GM19240 (cell line): ENCODE measurements at regions not wholly inside any gene's neighbourhood (a gene's known extent, or its start where the extent isn't known, plus 50 kb on each side); places are given as distances from the start of the nearest gene placed in this dataset.

Experiments used
- DNase-seq: peaks from one replicate; pipeline ENCODE4 v3.0.0; 2011; ENCODE audit warnings: low spot score; ENCODE audit not compliant: insufficient read length

DNA sequence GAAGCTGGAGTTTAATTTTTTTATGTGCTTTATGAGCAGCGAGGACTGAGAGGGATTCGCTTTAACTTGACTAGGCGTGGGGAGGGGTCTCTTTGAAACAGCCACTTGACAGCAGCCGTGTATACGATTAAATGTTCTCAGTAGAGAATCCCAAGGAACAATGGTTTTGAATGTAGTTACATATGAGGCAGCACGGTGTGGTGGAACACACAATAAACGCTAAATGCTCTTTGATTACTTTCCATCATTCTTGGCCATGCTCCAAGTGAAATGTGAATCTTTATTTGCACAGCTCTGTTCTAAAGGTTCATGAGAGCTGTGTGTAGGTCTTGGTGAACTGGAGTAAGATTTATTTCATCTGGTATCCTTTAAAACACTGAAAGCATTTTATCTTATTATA is 251.4 kb upstream of the TGFBR2 start:
- no peak for DNase-seq

- no peak for DNase-seq
Measured at GRCh38 chr3:30355622-30356021, 250.8 kb upstream of the TGFBR2 start.

DNA sequence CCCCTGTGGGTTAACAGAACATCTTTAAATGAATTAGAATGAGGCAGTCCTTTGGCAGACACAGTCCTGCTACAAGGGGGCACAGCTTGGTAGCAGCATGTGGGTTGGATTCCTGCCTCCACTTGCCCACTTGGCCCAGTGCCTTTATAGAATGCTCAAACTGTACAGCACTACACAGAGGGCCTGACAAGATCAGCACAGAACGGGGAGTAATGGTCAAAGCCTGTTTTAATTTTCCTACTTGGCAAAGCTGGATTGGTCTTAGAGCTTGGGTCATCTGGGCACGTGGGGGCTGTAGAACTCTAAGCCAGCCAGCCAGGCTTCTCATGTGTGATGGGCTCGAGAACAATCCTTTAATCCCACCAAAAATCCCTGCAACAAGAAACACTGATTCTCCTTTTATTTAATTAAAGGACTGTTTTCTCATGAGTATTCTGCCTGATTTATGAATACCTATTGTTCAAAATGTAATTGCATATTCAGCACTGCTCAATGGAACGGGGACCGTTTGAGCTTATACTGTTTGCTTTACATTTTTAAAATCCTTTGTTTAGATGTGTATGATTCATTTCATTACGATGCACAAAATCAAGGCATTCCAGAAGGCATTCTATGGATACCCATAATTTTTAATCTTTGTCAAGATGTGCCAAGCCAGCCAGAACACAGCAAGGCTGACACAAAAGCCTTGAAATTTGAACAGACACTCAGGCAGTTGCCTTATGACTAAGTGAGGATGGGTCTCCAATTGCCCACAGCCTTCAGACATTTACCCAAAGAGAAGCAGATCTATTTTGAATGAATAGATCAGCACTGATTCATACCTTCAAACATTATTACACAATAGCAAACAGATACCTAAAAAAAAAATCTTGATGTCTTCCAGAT is 249.3 kb upstream of the TGFBR2 start:
- DNase-seq = no peak

DNA sequence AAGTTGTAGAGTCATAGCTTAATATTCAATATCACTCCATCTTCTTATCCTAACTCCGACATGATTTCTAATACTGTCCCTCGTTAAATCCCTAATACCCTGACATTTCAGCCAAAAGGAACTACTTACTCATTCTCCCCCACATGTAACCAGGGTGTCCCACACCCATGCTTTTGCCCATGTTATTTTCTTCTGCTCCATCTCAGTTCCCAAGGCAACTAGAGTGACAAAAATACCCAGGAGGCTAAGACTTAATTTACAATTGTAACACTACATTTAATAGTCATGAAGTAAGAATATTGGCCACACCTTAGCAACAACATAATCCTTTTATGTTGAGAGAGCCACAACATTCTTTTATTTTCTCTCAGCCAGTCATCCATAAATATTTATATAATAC is 248.5 kb upstream of the TGFBR2 start:
- no peak for DNase-seq

DNA sequence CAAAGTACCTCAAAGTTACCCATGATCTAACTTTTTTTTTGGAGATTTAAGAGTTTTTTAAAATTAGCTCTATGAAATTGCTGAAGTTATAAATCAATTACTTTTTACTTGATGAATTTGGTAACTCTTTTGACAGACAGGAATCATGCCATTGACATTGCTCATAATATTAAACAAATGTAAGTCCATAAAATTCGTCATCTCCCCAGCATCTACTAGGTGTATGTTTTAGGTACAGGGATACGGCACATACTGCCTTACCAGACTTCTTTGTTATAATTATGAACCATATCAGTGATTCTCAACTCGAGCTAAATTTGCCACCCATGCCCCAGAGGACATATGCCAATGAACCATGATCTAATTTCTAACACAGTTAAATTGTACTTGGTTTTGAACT is 247.5 kb upstream of the TGFBR2 start:
- DNase-seq = no peak

DNA sequence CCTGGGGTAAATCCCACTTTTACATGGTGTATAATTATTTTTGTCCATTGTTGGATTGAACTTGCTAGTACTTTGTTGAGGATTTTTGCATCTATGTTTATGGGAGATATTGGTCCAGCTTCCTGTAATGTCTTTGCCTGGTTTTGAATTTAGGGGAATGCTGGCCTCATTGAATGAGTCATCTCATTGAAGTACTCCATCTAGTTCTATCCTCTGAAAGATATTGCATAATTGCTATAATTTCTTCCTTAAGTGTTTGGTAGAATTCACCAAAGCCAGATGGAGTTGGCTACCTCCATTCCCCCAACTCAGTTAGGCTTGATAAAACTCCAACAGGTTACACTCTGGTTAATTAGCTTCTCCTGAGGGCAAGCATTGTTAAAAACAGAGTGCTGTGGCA is 237.4 kb upstream of the TGFBR2 start:
- no peak for DNase-seq

GRCh38 chr3:30370681-30371271 is 235.6 kb upstream of the TGFBR2 start:
- no peak for DNase-seq

GRCh38 chr3:30372837-30373236 is 233.6 kb upstream of the TGFBR2 start:
- no peak for DNase-seq

DNA sequence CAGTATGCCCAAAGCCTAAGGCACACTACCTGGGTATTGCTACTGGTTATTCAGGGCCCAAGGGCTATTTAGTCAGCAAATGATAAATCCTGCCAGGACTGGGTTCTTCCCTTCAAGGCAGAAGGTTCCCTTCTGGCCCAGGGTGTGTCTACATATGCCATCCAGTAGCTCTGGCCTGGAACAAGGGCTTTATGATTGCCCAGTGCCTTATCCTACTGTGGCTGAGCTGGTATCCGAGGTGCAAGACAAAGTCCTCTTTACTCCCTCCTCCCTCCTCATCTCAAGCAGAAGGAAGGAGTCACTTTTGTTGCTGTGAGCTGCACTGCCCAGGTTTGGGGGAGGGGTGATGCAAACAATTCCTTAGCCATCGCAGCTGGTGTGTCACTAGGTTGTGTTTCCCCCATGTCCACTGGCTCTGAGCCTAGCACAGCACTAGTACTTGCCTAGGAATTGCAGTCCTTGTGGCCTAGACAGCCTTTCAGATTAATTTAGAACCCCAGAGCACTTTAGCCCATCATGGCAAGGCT is 221.8 kb upstream of the TGFBR2 start:
- no peak for DNase-seq

DNA sequence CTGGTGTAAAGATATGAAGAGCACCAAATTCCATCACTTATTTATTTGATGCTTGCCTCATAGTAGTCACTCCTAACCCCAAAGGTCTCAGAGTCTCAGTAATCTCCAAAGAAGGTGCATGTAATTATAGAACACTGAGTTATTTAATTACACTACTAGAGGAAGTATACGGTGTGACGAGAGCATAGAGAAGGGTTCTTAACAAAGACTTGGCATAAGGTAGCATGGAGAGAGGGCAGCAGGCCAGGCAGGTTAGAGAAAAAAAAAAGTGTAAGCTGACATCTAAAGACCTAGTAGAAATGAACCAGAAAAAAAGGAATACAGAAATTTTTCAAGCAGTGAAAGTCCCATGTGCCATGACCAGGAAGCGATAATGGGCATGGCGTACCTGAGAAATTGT is 213.3 kb upstream of the TGFBR2 start:
- no peak for DNase-seq

GRCh38 chr3:30397030-30397429 is 209.4 kb upstream of the TGFBR2 start:
- DNase-seq = no peak

GRCh38 chr3:30399394-30400181 is 206.8 kb upstream of the TGFBR2 start:
- DNase-seq = no peak

DNA sequence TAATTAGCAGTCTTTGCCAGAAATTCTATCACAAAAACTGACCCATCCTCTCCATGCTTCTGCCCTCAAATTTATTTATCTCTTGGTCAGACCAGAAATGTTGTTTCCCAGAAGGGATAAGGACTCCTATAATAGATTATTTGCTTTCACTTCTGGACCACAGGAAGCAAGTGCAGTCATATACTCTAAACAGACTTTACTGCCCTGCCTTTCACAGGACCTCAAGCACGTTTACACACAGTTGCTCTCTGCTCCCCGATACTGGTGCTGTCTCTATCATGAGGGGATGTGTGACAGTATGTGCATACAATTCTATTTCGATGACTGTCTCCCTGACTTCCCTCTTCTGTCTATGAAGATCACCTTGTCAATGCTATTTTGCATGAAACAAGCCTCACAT is 205.5 kb upstream of the TGFBR2 start:
- DNase-seq = no peak

DNA sequence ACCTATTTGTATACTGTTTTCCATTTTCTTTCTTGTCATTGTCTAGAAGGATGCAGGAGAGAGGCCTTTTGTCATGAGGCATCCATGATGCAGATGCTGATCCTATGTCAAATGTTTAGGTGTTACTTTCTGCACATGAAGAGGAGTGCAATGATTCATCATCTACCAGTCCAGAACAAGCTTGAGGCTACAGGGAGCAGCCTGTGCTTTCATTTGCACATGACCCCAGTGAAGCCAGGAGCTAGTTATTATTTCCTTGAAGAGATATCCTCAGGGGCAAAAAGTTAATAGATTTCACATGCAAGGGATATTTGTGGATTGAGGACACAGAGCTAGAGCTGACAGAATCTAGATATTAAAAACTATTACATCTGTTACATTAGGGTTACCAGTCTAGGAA is 204.4 kb upstream of the TGFBR2 start:
- no peak for DNase-seq

DNA sequence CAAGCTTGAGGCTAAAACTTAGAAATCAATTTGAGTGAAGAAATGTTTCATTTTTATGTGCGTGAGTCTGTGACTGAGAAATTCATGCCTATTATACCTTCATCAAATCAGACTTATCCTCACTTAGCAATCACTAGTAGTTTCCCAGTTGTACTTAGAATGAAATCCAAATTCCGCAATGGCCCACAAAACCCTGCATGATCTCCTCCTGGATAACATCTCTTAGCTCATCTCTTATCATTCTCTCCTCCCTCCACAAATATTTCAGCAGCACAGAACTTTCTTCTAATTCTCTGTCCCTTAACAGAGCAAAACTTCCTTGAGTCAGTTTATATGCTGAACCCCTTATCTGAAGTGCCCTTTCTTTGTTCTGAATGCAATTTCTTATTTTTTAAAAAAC is 198.8 kb upstream of the TGFBR2 start:
- no peak for DNase-seq

DNA sequence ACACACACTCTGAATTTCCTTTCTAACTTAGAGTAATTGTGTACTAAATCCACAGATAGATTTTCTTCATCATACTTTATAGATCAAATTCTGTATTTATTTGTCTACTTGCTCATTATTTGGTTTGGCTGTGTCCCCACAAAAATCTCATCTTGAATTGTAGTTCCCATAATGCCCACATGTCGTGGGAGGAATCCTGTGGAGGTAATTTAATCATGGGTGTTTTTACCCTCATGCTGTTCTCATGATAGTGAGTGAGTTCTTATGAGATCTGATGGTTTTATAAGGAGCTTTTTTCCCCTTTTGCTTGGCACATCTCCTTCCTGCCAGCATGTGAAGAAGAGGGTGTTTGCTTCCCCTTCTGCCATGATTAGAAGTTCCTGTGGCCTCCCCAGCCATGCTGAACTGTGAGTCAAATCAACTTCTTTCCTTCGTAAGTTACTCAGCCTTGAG is 198.3 kb upstream of the TGFBR2 start:
- DNase-seq = no peak

- DNase-seq = no peak
Measured at GRCh38 chr3:30418443-30418842, 188.0 kb upstream of the TGFBR2 start.

- no peak for DNase-seq
Measured at GRCh38 chr3:30421266-30421665, 185.1 kb upstream of the TGFBR2 start.

- DNase-seq = no peak
Measured at GRCh38 chr3:30426293-30426993, 180.0 kb upstream of the TGFBR2 start.

DNA sequence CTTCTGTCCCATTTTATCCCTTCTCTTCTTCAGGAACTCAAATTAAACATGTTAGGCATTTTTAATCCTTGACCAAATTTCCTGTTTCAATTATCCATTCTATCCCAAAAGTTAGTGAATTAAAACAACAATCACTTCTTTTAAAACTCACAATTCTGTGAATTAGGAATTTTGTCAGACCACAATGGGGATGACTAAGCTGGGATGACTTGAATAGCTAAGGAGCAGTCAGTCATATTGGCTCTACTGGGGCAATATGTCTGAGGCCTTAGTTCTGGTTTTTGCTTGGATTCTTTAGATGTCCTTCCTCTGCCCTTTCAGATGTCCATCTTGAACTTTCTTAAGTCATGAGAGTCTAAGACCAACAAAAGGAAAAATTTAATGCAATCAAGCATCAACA is 178.2 kb upstream of the TGFBR2 start:
- no peak for DNase-seq

DNA sequence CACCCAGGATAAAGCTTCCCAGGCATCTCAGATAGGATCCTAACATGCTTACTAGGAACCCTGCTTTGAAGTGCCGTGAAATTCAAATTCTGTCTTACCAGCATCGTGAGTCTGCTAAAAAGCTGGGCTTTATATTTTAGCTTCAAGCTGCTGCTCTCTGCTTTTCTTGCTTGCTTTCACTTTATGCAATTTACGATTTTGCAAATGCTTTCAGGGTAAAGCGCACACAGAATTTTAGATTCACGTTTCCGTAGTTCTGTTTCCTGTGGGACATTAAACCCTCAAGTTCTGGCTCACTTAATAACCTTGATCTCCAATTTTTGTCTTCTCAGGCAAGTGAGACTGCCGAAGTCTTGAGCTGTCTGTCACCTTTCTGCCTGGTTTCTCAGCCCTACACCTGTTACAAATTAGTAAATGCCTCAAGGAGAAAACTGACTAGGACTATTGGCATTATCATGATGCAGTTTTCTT is 170.5 kb upstream of the TGFBR2 start:
- no peak for DNase-seq
